ENCODE measurements at regions not wholly inside any gene's neighbourhood (a gene's known extent, or its start where the extent isn't known, plus 50 kb on each side); places are given as distances from the start of the nearest gene placed in this dataset.

GRCh38 chr5:172521338-172521932 is 67.1 kb upstream of the SH3PXD2B start:
- no peak for TF ChIP-seq PATZ1 (CRISPR knock-in tag; IDR thresholded peaks at IDR 0.05; ENCODE audit: borderline replicate concordance)
- TF ChIP-seq OSR1 (CRISPR knock-in tag; IDR thresholded peaks at IDR 0.05) = no peak
- TF ChIP-seq ARNTL (CRISPR knock-in tag; IDR thresholded peaks at IDR 0.05; ENCODE audit: borderline replicate concordance, low read depth) = no peak
- TF ChIP-seq BACH2 (CRISPR knock-in tag; IDR thresholded peaks at IDR 0.05; ENCODE audit: borderline replicate concordance) = no peak
- TF ChIP-seq, protein P1, sequence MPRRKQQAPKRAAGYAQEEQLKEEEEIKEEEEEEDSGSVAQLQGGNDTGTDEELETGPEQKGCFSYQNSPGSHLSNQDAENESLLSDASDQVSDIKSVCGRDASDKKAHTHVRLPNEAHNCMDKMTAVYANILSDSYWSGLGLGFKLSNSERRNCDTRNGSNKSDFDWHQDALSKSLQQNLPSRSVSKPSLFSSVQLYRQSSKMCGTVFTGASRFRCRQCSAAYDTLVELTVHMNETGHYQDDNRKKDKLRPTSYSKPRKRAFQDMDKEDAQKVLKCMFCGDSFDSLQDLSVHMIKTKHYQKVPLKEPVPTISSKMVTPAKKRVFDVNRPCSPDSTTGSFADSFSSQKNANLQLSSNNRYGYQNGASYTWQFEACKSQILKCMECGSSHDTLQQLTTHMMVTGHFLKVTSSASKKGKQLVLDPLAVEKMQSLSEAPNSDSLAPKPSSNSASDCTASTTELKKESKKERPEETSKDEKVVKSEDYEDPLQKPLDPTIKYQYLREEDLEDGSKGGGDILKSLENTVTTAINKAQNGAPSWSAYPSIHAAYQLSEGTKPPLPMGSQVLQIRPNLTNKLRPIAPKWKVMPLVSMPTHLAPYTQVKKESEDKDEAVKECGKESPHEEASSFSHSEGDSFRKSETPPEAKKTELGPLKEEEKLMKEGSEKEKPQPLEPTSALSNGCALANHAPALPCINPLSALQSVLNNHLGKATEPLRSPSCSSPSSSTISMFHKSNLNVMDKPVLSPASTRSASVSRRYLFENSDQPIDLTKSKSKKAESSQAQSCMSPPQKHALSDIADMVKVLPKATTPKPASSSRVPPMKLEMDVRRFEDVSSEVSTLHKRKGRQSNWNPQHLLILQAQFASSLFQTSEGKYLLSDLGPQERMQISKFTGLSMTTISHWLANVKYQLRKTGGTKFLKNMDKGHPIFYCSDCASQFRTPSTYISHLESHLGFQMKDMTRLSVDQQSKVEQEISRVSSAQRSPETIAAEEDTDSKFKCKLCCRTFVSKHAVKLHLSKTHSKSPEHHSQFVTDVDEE (CRISPR knock-in tag; IDR thresholded peaks at IDR 0.05) = no peak
- TF ChIP-seq ISL1 (CRISPR knock-in tag; IDR thresholded peaks at IDR 0.05) = no peak

Measured in SK-N-SH treated with all-trans-retinoic acid at 6 μM for 48 hours (cell line).